ENCODE measurements at regions not wholly inside any gene's neighbourhood (a gene's known extent, or its start where the extent isn't known, plus 50 kb on each side); places are given as distances from the start of the nearest gene placed in this dataset.

GRCh38 chr3:86658876-86659275 is 332.1 kb downstream of the VGLL3 start:
- Histone ChIP-seq H3K27me3 (no peaks in the 10 kb centered on the region), H3K27ac (no peak overlapping the region), H3K36me3 (no peaks in the 10 kb centered on the region), H3K4me3 (replicated peaks in 1 of 3) (no peak overlapping the region), H3K9me3 (no peaks in the 10 kb centered on the region), H3K4me1 (no peaks in the 10 kb centered on the region)
- WGBS, 2 donors: 64 to 80% methylated on average over 1 of the region's 1 CpG
- TF ChIP-seq POLR2A (IDR thresholded peaks at IDR 0.05): no peak
- DNase-seq: no peak
- intact Hi-C loops (cut with DNase I): no loop called here

GRCh38 chr3:86654806-86655460 is 336.0 kb downstream of the VGLL3 start:
- Histone ChIP-seq H3K4me3 (replicated peaks in 1 of 3) (no peak overlapping the region), H3K9me3 (no peaks in the 10 kb centered on the region), H3K27me3 (no peaks in the 10 kb centered on the region), H3K4me1 (no peaks in the 10 kb centered on the region), H3K36me3 (no peaks in the 10 kb centered on the region), H3K27ac (no peak overlapping the region)
- WGBS, 2 donors: 78 to 83% methylated on average over 6 of the region's 6 CpGs
- no peak for DNase-seq
- intact Hi-C loops (cut with DNase I): no loop called here
- no peak for TF ChIP-seq POLR2A (IDR thresholded peaks at IDR 0.05)
- no peak for TF ChIP-seq CTCF (IDR thresholded peaks at IDR 0.05)

GRCh38 chr3:86653661-86654205 is 337.2 kb downstream of the VGLL3 start:
- Histone ChIP-seq H3K36me3 (no peaks in the 10 kb centered on the region), H3K27me3 (no peaks in the 10 kb centered on the region), H3K27ac (no peak overlapping the region), H3K9me3 (no peaks in the 10 kb centered on the region), H3K4me3 (replicated peaks in 1 of 3) (no peak overlapping the region), H3K4me1 (no peaks in the 10 kb centered on the region)
- DNase-seq: no peak
- intact Hi-C loops (cut with DNase I): no loop called here
- TF ChIP-seq CTCF (IDR thresholded peaks at IDR 0.05) (no peak), POLR2A (IDR thresholded peaks at IDR 0.05) (no peak)
- 38 to 47% methylated on average over 6 of the region's 6 CpGs for WGBS, 2 donors

GRCh38 chr3:86648087-86648486 is 342.9 kb downstream of the VGLL3 start:
- 92 to 100% methylated on average over 1 of the region's 1 CpG for WGBS, 2 donors
- Histone ChIP-seq H3K4me1 (no peaks in the 10 kb centered on the region), H3K4me3 (replicated peaks in 1 of 3) (no peak overlapping the region), H3K27ac (no peak overlapping the region), H3K9me3 (no peaks in the 10 kb centered on the region), H3K27me3 (no peaks in the 10 kb centered on the region), H3K36me3 (no peaks in the 10 kb centered on the region)
- no peak for TF ChIP-seq CTCF (IDR thresholded peaks at IDR 0.05)
- TF ChIP-seq POLR2A (IDR thresholded peaks at IDR 0.05): no peak
- DNase-seq: no peak
- intact Hi-C loops (cut with DNase I): no loop called here

GRCh38 chr3:86645756-86646155 is 345.2 kb downstream of the VGLL3 start:
- H3K27me3 ChIP-seq: no peaks in the 10 kb centered on the region
- no peak for DNase-seq
- 41 to 43% methylated on average over 2 of the region's 2 CpGs for WGBS, 2 donors
- H3K36me3 ChIP-seq: no peaks in the 10 kb centered on the region
- H3K27ac ChIP-seq: no peak overlapping the region
- H3K4me1 ChIP-seq: no peaks in the 10 kb centered on the region
- no peak overlapping the region for H3K4me3 ChIP-seq (replicated peaks in 1 of 3)
- no peak for TF ChIP-seq POLR2A (IDR thresholded peaks at IDR 0.05)
- no peak for TF ChIP-seq CTCF (IDR thresholded peaks at IDR 0.05)
- intact Hi-C loops (cut with DNase I): no loop called here
- H3K9me3 ChIP-seq: no peaks in the 10 kb centered on the region

All from thyroid gland (tissue), 4 donors.